OCI-LY1 (cell line): ENCODE measurements at regions not wholly inside any gene's neighbourhood (a gene's known extent, or its start where the extent isn't known, plus 50 kb on each side); places are given as distances from the start of the nearest gene placed in this dataset.

Experiments used
- H2AFZ ChIP-seq: fragments of 200-600 bp; sonication (generic), shearing (Covaris generic); 2 replicates; pipeline ENCODE4 v1.6.0; 2014; ENCODE audit warnings: antibody characterized with exemption, mild to moderate bottlenecking, low read length
- H3F3A ChIP-seq: fragments of 200-600 bp; sonication (generic), shearing (Covaris generic); 2 replicates; pipeline ENCODE4 v1.6.0; 2014; ENCODE audit warnings: mild to moderate bottlenecking, antibody characterized with exemption, low read length, moderate library complexity; ENCODE audit not compliant: insufficient read depth
- H3K27ac ChIP-seq: fragments of 200-600 bp; sonication (generic); 2 replicates; pipeline ENCODE4 v1.5.1; 2014; ENCODE audit warnings: low read length, mixed run types, mild to moderate bottlenecking, low read depth; ENCODE audit not compliant: poor library complexity, severe bottlenecking
- H3K27me3 ChIP-seq: fragments of 200-600 bp; sonication (generic); 2 replicates; pipeline ENCODE4 v1.6.0; 2014; ENCODE audit warnings: antibody characterized with exemption, mild to moderate bottlenecking, low read length, moderate library complexity; ENCODE audit not compliant: insufficient read depth
- H3K36me3 ChIP-seq: fragments of 200-600 bp; sonication (generic); 2 replicates; pipeline ENCODE4 v1.6.1; 2014; ENCODE audit warnings: mild to moderate bottlenecking, antibody characterized with exemption, low read length, moderate library complexity, mixed read lengths; ENCODE audit not compliant: insufficient read depth
- H3K4me1 ChIP-seq: fragments of 200-600 bp; sonication (generic); 2 replicates; pipeline ENCODE4 v1.5.1; 2014; ENCODE audit warnings: mild to moderate bottlenecking, low read length, moderate library complexity; ENCODE audit not compliant: insufficient read depth, severe bottlenecking
- H3K4me2 ChIP-seq: fragments of 200-600 bp; sonication (generic), shearing (Covaris generic); 2 replicates; pipeline ENCODE4 v1.6.1; 2014; ENCODE audit warnings: low read length
- H3K4me3 ChIP-seq: fragments of 200-600 bp; sonication (generic); 2 replicates; pipeline ENCODE4 v1.5.1; 2014; ENCODE audit warnings: low read length, low read depth, mild to moderate bottlenecking, mixed read lengths; ENCODE audit not compliant: poor library complexity, severe bottlenecking
- H3K79me2 ChIP-seq: fragments of 200-600 bp; shearing (Covaris generic); 2 replicates; pipeline ENCODE4 v1.6.1; 2016; ENCODE audit warnings: mixed run types, low read length, mixed read lengths; ENCODE audit not compliant: insufficient read depth
- H3K9ac ChIP-seq: fragments of 200-600 bp; sonication (generic), shearing (Covaris generic); 2 replicates; pipeline ENCODE4 v1.6.1; 2014; ENCODE audit warnings: mild to moderate bottlenecking, low read length, mixed read lengths
- H3K9me2 ChIP-seq: fragments of 200-600 bp; sonication (generic), shearing (Covaris generic); 2 replicates; pipeline ENCODE4 v1.6.1; 2014; ENCODE audit warnings: low read depth, mild to moderate bottlenecking, low read length, mixed read lengths
- H3K9me3 ChIP-seq: fragments of 200-600 bp; shearing (Covaris generic); 2 replicates; pipeline ENCODE4 v1.6.1; 2014; ENCODE audit warnings: low read length, mixed read lengths
- H4K20me1 ChIP-seq: fragments of 200-600 bp; sonication (generic), shearing (Covaris generic); 2 replicates; pipeline ENCODE4 v1.6.0; 2016; ENCODE audit warnings: mild to moderate bottlenecking, low read length; ENCODE audit not compliant: insufficient read depth
- EZH2 ChIP-seq: fragments of 200-600 bp; sonication (generic), shearing (Covaris generic); IDR thresholded peaks from 2 replicates; pipeline ENCODE4 v1.8.0; 2017; ENCODE audit warnings: borderline replicate concordance, mixed run types, mild to moderate bottlenecking, antibody characterized with exemption, low read length, moderate library complexity, mixed read lengths
- TF ChIP-seq, protein P1 (sequence below): fragments of 200-600 bp; sonication (generic), shearing (Covaris generic); IDR thresholded peaks from 2 replicates; pipeline ENCODE4 v1.5.1; 2017; ENCODE audit warnings: mild to moderate bottlenecking, antibody characterized with exemption, low read length, moderate library complexity, mixed read lengths

DNA sequence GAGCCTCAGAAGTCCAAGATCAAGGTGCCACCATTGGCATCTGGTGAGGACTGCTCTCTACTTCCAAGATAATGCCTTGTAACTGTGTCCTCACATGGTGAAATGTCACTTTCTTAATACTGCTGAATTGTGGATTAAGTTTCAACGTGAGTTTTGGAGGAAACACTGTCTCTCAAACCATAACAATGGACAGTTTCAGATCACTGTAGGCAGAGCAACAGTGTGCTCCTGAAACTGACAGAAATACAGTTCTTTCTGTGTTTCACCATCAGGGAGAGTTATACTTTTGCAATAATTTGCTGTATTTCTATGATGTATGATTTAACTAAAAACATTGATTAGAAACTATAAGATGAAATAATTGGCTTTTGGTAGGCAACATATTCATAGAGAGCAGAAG, 1780.5 kb upstream of the CDH6 start:
- H3K4me2 ChIP-seq, result no peak overlapping the region
- TF ChIP-seq, protein P1, sequence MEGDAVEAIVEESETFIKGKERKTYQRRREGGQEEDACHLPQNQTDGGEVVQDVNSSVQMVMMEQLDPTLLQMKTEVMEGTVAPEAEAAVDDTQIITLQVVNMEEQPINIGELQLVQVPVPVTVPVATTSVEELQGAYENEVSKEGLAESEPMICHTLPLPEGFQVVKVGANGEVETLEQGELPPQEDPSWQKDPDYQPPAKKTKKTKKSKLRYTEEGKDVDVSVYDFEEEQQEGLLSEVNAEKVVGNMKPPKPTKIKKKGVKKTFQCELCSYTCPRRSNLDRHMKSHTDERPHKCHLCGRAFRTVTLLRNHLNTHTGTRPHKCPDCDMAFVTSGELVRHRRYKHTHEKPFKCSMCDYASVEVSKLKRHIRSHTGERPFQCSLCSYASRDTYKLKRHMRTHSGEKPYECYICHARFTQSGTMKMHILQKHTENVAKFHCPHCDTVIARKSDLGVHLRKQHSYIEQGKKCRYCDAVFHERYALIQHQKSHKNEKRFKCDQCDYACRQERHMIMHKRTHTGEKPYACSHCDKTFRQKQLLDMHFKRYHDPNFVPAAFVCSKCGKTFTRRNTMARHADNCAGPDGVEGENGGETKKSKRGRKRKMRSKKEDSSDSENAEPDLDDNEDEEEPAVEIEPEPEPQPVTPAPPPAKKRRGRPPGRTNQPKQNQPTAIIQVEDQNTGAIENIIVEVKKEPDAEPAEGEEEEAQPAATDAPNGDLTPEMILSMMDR, result no peak
- TF ChIP-seq EZH2, result no peak
- H3K36me3 ChIP-seq, result no peaks in the 10 kb centered on the region
- no peak overlapping the region for H2AFZ ChIP-seq
- no peaks in the 10 kb centered on the region for H3K27me3 ChIP-seq
- H3K79me2 ChIP-seq, result no peaks in the 10 kb centered on the region
- no peaks in the 10 kb centered on the region for H3K9me2 ChIP-seq
- no peak overlapping the region for H3K4me3 ChIP-seq
- H3F3A ChIP-seq, result no peaks in the 10 kb centered on the region
- H3K9ac ChIP-seq, result no peak overlapping the region
- no peaks in the 10 kb centered on the region for H4K20me1 ChIP-seq
- H3K9me3 ChIP-seq, result no peaks in the 10 kb centered on the region
- no peaks in the 10 kb centered on the region for H3K4me1 ChIP-seq
- H3K27ac ChIP-seq, result no peak overlapping the region

DNA sequence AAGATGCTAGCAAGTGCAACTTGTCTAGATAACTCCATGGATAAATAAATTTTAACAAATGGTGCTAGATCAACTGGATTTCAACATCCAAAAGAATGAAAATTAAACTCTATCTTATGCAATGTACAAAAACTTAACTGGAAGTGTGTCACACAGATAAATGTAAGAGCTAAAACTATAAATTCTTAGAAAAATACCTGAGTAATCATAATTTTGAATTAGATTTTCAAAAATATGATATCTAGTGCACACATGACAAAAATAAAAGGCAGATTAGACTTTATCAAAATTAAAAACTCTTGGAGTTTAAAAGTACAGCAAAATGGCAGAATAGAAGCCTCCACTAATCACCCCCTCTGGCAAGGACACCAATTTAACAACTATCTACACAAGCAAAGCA, 1791.2 kb upstream of the CDH6 start:
- Histone ChIP-seq H2AFZ (no peak overlapping the region), H3K9me3 (no peaks in the 10 kb centered on the region), H3K9ac (no peak overlapping the region), H3K27me3 (no peaks in the 10 kb centered on the region), H3K79me2 (no peaks in the 10 kb centered on the region), H3K4me1 (no peaks in the 10 kb centered on the region), H3K27ac (no peak overlapping the region), H3K36me3 (no peaks in the 10 kb centered on the region), H3K9me2 (no peaks in the 10 kb centered on the region), H3F3A (no peaks in the 10 kb centered on the region), H3K4me2 (no peak overlapping the region), H4K20me1 (no peaks in the 10 kb centered on the region), H3K4me3 (no peak overlapping the region)
- no peak for TF ChIP-seq EZH2
- TF ChIP-seq, protein P1, result no peak

DNA sequence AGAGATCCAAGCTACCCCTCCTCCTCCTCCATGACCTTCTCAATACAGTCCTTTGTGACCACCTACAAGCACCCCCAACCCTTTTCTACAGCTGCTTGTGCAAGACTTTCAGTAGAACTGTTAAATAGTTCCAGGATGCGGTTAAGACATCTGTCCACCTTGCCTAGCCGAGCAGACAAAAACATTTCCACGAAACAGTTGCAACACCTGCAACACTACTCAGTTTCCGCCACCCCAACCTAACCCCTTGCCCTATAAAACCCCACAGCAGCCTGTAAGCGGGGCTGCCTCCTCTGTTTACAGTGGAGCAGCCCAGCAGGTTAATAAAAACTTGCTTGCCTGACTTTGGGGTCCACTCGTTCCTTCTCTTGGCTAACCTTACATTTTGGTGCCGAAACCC, 1803.5 kb upstream of the CDH6 start:
- peak overlapping the region; percentile 40 for H3K9ac ChIP-seq
- peak overlapping the region; percentile 50 for H3K4me3 ChIP-seq
- no peaks in the 10 kb centered on the region for H3K79me2 ChIP-seq
- no peak for TF ChIP-seq EZH2
- TF ChIP-seq, protein P1, result no peak
- H2AFZ ChIP-seq, result no peak overlapping the region
- H3K9me2 ChIP-seq, result no peaks in the 10 kb centered on the region
- no peaks in the 10 kb centered on the region for H3K9me3 ChIP-seq
- no peaks in the 10 kb centered on the region for H3K27me3 ChIP-seq
- peaks cover 16% of the 10 kb centered on the region for H3K4me1 ChIP-seq
- peak overlapping the region; percentile 82 for H3K27ac ChIP-seq
- no peaks in the 10 kb centered on the region for H3K36me3 ChIP-seq
- H3F3A ChIP-seq, result no peaks in the 10 kb centered on the region
- no peaks in the 10 kb centered on the region for H4K20me1 ChIP-seq
- peak overlapping the region; percentile 17; the same call in 1 of the 2 replicates for H3K4me2 ChIP-seq
